PFSK-1 (cell line): ENCODE measurements at regions not wholly inside any gene's neighbourhood (a gene's known extent, or its start where the extent isn't known, plus 50 kb on each side); places are given as distances from the start of the nearest gene placed in this dataset.

Experiments
- FOXP2 ChIP-seq: optimal IDR thresholded peaks from 2 replicates; pipeline ENCODE3; 2011; ENCODE audit warnings: borderline replicate concordance, control low read depth, inconsistent platforms; ENCODE audit not compliant: insufficient read depth; ENCODE audit errors: extremely low read length, extremely low read depth
- POLR2AphosphoS5 ChIP-seq: IDR thresholded peaks from 2 replicates; pipeline ENCODE4 v1.6.1; 2012; ENCODE audit warnings: low read depth, mild to moderate bottlenecking, control low read depth, low read length, moderate library complexity
- REST ChIP-seq, 2 experiments: IDR thresholded peaks; 2 replicates each; pipeline versions ENCODE4 v1.6.1 to v1.8.0; 2011 to 2012; ENCODE audit warnings: low read depth in 2 of 2, low read length in 2 of 2, control low read depth in 1 of 2, inconsistent platforms in 1 of 2, mild to moderate bottlenecking in 1 of 2, moderate library complexity in 1 of 2; ENCODE audit not compliant: insufficient read depth in 1 of 2
- SIN3A ChIP-seq: IDR thresholded peaks from 2 replicates; pipeline ENCODE4 v1.6.1; 2012; ENCODE audit warnings: mild to moderate bottlenecking, low read length, moderate library complexity, borderline replicate concordance; ENCODE audit not compliant: insufficient read depth
- TAF1 ChIP-seq: IDR thresholded peaks from 2 replicates; pipeline ENCODE4 v1.6.1; 2012; ENCODE audit warnings: low read length, control low read depth, borderline replicate concordance; ENCODE audit not compliant: insufficient read depth

GRCh38 chr5:153050496-153051179, 439.8 kb upstream of the GRIA1 start:
- no peak for TF ChIP-seq TAF1
- no peak for TF ChIP-seq POLR2AphosphoS5
- no peak for TF ChIP-seq SIN3A
- no peak for TF ChIP-seq REST (IDR thresholded peaks at IDR 0.05; ENCODE audit: insufficient read depth in 1 of 2, low read depth in 2 of 2, low read length in 2 of 2)
- TF ChIP-seq FOXP2 = no peak
